C4-2B (cell line): ENCODE measurements at regions not wholly inside any gene's neighbourhood (a gene's known extent, or its start where the extent isn't known, plus 50 kb on each side); places are given as distances from the start of the nearest gene placed in this dataset.

Source experiments
- ZFX ChIP-seq: fragments of 450-650 bp; IDR thresholded peaks from 2 replicates; pipeline ENCODE4 v1.6.1; 2017
- TF ChIP-seq, protein P1 (sequence below): fragments of 450-650 bp; conservative IDR thresholded peaks from 2 replicates; pipeline ENCODE4 v1.5.1; 2017; ENCODE audit warnings: mild to moderate bottlenecking

DNA sequence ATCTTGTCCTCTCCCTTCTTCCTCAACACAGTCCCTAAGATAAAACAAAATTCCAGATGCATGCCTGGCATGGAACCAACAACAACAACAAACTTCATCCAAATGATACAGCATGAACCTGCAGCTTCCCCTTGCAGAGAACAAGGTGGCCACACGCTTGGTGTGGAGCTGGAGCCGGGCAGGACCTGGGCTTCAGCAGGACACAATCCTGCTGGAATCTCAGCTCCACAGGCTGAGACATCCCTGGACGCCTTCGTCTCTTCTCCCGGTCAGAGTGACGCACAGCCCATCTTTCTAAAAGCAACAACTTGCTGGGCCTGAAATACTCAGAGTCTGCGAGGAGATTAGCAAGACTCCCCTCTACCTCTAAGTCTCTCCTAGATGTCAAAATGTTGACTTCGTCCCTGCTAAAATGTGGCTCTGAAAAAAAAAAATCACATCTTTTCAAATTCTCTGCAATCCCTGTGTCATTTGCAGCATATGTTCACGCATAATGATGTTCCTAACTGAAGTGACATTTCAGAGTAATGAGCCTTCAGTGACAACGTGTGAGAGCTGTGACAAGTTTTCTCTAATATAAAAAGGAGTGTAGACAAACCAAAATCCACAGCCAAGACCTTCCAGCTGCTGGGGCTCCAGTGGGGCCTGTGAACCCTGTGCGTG lies 1232.3 kb downstream of the TBC1D22A start:
- TF ChIP-seq, protein P1, sequence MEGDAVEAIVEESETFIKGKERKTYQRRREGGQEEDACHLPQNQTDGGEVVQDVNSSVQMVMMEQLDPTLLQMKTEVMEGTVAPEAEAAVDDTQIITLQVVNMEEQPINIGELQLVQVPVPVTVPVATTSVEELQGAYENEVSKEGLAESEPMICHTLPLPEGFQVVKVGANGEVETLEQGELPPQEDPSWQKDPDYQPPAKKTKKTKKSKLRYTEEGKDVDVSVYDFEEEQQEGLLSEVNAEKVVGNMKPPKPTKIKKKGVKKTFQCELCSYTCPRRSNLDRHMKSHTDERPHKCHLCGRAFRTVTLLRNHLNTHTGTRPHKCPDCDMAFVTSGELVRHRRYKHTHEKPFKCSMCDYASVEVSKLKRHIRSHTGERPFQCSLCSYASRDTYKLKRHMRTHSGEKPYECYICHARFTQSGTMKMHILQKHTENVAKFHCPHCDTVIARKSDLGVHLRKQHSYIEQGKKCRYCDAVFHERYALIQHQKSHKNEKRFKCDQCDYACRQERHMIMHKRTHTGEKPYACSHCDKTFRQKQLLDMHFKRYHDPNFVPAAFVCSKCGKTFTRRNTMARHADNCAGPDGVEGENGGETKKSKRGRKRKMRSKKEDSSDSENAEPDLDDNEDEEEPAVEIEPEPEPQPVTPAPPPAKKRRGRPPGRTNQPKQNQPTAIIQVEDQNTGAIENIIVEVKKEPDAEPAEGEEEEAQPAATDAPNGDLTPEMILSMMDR = no peak
- TF ChIP-seq ZFX = no peak
